Astrocyte of the spinal cord (primary cell): ENCODE measurements at regions not wholly inside any gene's neighbourhood (a gene's known extent, or its start where the extent isn't known, plus 50 kb on each side); places are given as distances from the start of the nearest gene placed in this dataset.

Source experiments
- DNase-seq: peaks from one replicate; pipeline ENCODE4 v3.0.0; 2011; ENCODE audit warnings: low read depth, low spot score
- H3K4me3 ChIP-seq: 2 replicates; pipeline ENCODE4 v1.5.1; 2011; ENCODE audit warnings: low read depth, mild to moderate bottlenecking, low read length, moderate library complexity
- CTCF ChIP-seq: IDR thresholded peaks from 2 replicates; pipeline ENCODE4 v1.5.1; 2012; ENCODE audit warnings: low read depth, mild to moderate bottlenecking, low read length, inconsistent platforms
- in situ Hi-C: cut with HindIII; loops from 2 replicates; pipeline ENCODE4 v1.10.0; 2017; ENCODE audit warnings: low sequenced_read_pairs

GRCh38 chr4:153110739-153111138 lies 93.5 kb upstream of the TRIM2 start:
- H3K4me3 ChIP-seq = no peak overlapping the region
- in situ Hi-C loops = no loop called here
- TF ChIP-seq CTCF = no peak
- DNase-seq = no peak

- in situ Hi-C loops = no loop called here
- TF ChIP-seq CTCF = no peak
These were observed 92.7 kb upstream of the TRIM2 start for GRCh38 chr4:153111426-153112040.

GRCh38 chr4:153112041-153112441 lies 92.2 kb upstream of the TRIM2 start:
- no peak for DNase-seq
- TF ChIP-seq CTCF = no peak

More at GRCh38 chr4:153111426-153112040, 92.7 kb upstream of the TRIM2 start:
- DNase-seq = no peak
- H3K4me3 ChIP-seq = no peak overlapping the region

GRCh38 chr4:153113061-153113837 lies 91.0 kb upstream of the TRIM2 start:
- in situ Hi-C loops = no loop called here
- H3K4me3 ChIP-seq = no peak overlapping the region
- peak; percentile 93 for DNase-seq
- TF ChIP-seq CTCF = no peak

More at GRCh38 chr4:153112041-153112441, 92.2 kb upstream of the TRIM2 start:
- no peak overlapping the region for H3K4me3 ChIP-seq
- in situ Hi-C loops = no loop called here

- no peak for TF ChIP-seq CTCF
- in situ Hi-C loops = no loop called here
- H3K4me3 ChIP-seq = no peak overlapping the region
- no peak for DNase-seq
These were observed 90.5 kb upstream of the TRIM2 start for GRCh38 chr4:153113838-153114105.

GRCh38 chr4:153114771-153115321 lies 89.4 kb upstream of the TRIM2 start:
- no peak overlapping the region for H3K4me3 ChIP-seq
- DNase-seq = peak; percentile 89
- TF ChIP-seq CTCF = no peak
- in situ Hi-C loops = no loop called here
